HL-60/S4 (cell line): ENCODE measurements at regions not wholly inside any gene's neighbourhood (a gene's known extent, or its start where the extent isn't known, plus 50 kb on each side); places are given as distances from the start of the nearest gene placed in this dataset.

Experiments used
- in situ Hi-C: fragments of 300-500 bp; cut with MboI; formaldehyde crosslinking; loops from 2 replicates; pipeline ENCODE4 v1.14.3; 2022; ENCODE audit warnings: low sequenced_read_pairs

DNA sequence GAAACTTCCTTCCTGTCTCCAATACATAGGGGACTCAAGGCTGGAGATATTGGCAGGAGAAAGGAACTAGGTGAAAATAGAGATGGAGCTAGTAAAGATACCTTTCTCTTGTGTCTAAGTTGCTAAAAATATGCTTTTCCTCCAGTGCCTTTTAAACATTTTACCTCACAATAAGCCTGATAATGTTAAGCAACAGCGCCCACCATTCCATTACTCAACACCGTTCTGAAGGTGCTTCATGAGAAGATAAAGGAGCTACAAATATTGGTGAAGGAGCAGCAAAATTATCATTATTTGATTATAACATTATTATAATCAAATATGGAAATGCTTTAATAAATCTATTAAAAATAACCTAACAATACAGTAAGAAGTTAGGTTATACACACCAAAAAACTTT is 83.6 kb upstream of the BARX2 start:
- in situ Hi-C loops, result no loop called here

GRCh38 chr11:129291546-129291945 is 84.1 kb upstream of the BARX2 start:
- in situ Hi-C loops, result no loop called here

GRCh38 chr11:129290966-129291365 is 84.7 kb upstream of the BARX2 start:
- in situ Hi-C loops, result no loop called here

GRCh38 chr11:129289350-129290040 is 86.2 kb upstream of the BARX2 start:
- in situ Hi-C loops, result no loop called here

GRCh38 chr11:129287920-129288319 is 87.7 kb upstream of the BARX2 start:
- in situ Hi-C loops, result no loop called here

GRCh38 chr11:129286813-129287212 is 88.8 kb upstream of the BARX2 start:
- in situ Hi-C loops, result no loop called here

GRCh38 chr11:129285402-129285786 is 90.3 kb upstream of the BARX2 start:
- in situ Hi-C loops, result no loop called here

DNA sequence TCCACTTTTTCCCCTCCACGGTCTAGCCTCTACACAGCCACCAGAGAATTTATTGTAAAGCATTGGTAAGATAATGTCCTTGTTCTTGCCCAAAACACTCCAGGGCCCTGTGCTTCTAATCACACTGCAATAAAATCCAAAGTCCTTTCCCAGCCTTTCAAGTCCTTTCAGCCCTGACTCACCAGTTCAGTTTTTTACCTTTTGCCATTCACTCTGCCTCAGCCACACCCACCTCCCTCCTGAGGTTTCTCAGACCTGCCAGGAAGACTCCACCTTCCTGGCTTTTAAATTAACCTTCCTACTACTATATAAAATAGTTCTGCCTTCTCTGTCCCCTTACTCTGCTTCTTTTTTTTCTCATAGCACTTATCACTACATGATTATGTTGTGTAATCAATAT is 91.0 kb upstream of the ARHGAP32 start:
- in situ Hi-C loops, result no loop called here

DNA sequence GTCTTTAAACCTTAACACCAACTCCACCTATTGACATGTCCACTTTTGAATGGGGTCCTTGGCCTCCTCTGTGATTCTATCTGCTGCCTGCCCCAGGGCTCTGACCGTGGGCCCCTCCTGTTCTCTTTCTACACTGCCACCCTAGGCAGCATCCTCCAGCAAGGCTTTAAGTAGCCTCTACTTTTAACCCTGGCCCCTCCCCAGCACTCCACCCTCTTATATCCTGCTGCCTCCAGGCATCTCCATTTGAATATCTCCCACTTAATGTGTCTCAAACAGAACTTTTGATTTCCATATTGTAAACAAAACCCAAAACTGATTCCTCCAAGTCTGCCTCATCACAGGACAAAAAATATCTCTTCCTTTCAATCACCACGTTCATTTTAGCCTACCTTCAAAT is 90.5 kb upstream of the ARHGAP32 start:
- in situ Hi-C loops, result no loop called here

DNA sequence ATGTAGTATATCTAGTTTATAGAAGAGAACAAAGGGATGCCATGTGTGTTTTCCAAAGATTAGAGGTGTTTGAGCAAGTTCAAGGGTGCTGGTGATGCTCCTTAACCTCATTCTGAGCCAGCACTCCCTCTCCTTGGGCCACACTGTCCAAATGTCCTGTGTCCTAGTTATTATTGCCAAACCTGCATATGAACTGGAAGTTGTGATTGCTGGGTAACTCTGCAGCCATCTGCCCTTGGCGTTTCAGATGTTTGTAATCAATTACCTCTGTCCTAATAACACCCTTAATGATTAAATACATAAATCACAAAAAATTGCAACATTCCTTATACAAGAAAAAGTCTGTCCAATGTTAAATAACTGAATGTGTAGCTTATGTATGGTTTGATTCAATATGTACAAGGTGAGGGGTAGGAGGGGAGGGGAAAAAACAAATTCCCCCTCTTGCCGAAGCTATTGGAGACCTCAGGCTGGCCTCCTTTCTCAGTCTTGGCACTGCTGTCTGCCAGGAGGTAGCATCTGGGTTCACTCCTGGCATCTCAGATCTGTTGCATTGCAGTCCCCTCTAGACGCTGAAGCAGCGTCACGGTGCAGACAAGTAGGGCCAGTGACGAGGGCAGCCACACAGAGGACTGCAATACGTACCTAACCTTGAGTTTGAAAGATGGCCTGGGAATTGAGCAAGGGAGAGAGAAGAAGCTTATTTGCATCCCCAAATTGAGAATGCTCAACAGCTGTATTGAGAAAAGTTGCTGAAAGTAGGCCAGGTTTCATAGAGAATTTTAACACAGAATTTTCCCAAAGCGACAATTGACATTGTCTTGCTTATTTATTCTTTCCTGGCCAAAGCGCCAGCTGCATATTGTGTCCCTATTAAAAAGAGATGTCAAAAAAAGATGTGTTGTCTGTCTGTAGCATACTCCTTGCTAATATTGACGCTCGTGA is 89.6 kb upstream of the ARHGAP32 start:
- in situ Hi-C loops, result no loop called here

- in situ Hi-C loops, result no loop called here
These were observed 88.1 kb upstream of the ARHGAP32 start for GRCh38 chr11:129280027-129280811.

DNA sequence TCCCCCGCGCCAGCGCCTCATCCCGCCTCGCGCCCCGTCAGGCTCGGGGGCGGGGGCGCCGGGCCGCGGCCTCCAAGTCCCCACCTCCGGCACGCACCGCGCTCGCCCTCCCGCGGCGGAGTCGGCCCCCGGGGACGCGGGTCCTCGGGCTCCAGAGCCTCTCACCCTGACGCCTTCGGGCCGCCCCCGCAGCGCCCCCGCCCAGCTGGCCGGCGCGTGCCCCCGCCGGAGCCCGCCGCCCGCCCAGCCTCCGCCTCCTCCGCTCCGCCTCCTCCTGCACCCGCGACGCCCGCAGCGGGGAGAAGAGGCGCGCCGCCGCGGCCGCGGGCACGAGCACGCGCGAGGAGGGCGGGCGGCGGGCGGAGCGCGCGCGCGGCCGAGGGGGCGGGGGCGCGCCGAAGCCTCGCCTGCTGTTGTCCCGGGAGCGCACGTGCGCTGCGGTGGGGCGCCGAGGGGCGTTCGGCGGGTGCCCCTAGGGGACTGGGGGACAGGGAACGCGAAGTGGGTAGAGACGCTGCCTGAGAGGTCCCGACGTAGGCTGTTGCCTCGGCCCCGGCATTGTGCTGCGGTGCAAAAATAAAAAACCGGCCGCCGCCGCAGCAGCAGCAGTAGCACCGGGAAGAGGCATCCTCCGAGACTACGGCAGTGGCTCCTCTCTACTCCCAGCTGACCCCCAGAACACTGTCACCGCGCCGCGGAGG is 87.4 kb upstream of the ARHGAP32 start:
- in situ Hi-C loops, result no loop called here

GRCh38 chr11:129278586-129279319 is 86.6 kb upstream of the ARHGAP32 start:
- in situ Hi-C loops, result no loop called here

GRCh38 chr11:129277198-129277843 is 85.2 kb upstream of the ARHGAP32 start:
- in situ Hi-C loops, result no loop called here

DNA sequence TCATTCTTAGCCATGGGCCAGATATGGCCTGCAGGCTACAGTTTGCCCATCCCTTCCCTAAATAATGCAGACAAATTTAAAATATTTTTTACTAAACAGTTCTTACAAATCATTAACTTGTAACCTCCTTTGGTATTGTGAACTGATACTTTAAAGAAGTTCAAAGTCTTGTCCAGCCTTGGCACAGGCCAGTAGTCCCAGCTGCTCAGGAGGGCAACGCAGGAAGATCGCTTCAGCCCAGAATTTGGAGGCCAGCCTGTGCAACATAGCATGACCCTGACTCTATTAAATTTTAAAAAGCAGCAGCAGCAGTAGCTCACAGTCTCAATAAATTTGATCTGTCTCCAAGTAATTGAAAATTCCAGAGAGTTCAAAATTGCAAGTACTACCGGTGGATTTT is 83.7 kb upstream of the ARHGAP32 start:
- in situ Hi-C loops, result no loop called here

DNA sequence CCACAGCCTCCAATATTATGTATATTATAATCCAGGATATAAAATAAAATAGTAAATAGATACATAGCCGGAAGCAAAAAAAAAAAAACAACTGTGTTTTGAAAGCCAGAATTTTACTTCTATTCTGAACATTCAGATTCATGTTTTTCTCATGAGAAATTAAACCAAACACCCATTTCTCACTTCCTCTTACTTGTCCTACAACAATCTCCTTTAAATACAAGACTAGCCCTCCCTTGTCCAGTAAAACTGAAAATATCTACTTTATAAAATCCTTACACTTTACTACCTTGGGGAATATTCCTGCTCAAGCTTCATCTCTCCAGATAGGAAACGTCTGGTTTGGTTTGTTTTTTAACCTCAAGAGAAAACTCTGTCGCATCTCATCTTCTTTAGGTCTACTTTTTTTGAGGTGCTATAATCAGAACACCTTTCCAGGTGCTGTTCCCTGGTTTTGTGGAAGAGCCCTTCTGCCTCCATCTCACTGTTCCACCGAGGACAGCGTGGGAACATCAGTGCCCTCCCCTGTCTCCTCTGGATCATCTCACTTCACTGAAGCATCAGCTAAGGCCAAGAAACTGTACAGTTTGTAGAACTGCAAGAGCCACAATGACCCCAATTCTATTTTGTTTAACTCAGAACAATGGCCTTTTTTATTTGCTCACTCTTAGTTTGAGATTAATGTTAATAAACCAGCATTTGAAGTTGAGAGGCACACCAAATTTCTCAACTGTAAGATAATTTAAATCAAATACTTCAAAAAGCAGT is 82.0 kb upstream of the ARHGAP32 start:
- in situ Hi-C loops, result no loop called here

DNA sequence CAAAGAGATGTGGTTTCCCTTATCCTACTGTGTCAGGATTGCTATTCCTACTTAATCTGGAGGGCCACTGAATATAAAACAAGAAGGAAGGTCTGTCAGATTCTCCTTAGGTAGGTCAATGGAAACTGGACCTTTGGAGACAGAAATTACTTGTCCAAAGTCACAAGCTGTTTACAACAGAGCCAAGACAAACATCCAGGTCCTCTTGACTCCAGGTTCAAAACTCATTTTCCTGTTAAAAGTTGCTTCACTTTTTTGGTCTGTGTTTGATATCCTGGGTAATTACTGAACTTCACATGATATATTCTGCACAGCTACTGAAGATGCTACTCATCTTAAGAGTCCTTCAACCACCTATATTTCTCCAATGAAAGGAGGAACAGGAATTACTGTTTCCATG is 81.2 kb upstream of the ARHGAP32 start:
- in situ Hi-C loops, result no loop called here

DNA sequence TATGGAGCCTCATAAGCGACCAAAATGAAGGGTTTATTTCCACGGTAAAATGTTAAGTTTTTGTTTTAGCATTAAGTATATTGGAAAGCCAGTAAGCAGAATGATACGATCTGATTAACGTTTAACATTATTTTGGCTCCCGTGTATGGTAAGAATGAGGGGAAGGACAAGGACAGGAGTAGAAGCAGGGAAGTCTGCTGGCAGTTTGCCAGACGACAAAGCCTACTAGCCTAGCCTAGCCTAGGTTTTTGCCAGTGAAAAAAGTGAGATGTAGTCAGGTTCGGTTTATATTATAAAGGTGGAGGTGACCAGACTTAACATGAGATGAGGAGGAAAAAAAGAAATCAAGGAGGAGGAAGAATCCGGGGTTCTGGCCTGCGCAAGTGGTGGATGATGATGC is 78.9 kb upstream of the ARHGAP32 start:
- in situ Hi-C loops, result no loop called here

GRCh38 chr11:129270446-129270845 is 78.3 kb upstream of the ARHGAP32 start:
- in situ Hi-C loops, result no loop called here
